NOMO-1 treated with DMSO at 0.1 percent for 48 hours (cell line): ENCODE measurements at regions not wholly inside any gene's neighbourhood (a gene's known extent, or its start where the extent isn't known, plus 50 kb on each side); places are given as distances from the start of the nearest gene placed in this dataset.

Experiments used
- DNase-seq: peaks from one replicate; lab custom pipeline; 2025; ENCODE audit not compliant: unreplicated experiment; lab: John Stamatoyannopoulos, UW

DNA sequence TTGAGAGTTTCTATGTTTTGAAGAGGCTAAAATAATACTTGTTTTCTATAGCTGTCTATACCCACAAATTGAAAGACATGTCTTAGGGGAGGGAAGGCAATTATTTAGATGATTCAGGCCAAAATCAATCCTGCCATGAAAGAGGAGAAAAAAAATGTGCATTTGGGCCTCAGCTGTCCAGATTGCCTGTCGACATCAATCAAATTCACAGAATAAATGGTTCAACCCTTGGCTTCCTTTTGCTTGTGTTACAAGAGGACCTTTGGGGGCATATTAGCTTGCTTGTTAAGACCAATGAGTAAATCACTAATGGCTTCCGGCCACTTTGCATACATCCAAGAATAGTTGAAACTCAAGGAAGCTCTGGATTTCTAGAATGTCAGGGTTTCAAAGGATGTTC, 900.8 kb upstream of the CELF4 start:
- no peak for DNase-seq

DNA sequence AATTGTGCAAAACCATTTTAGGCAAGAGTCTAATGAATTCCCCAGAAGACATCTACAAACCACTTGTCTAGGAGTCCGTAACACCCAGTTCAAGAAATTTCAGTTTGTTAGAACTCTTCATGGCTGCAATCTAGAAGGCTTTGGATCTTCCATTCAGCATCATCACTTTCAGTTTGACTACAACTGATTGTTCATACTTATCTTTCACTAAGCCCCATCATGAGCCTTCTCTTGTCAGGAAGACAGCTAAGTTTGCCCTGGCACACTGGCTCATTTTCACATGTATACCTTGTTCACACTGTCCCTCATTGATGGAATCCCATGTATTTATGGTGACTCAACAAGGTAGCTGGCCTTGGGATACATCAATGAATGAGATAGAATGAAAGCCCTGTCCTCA, 898.4 kb upstream of the CELF4 start:
- no peak for DNase-seq

DNA sequence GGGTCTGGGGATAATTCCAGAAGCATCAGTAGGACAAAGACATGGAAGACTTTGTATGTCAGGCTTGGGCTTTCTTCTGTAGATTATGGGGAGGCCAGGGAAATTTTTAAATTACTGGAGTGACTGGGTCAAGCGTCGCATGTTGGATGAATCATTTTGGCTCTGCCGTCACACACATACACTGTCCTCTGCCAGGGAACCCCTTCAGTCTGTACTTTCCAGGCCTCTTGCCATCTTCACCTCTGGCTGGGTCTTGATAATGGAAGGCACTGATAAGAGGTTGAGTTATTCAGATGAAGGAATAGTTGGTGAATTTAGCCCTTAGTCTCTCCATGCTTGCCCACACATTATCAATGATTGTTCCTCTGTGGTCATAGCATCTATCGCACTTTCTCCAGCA, 895.1 kb upstream of the CELF4 start:
- no peak for DNase-seq

DNA sequence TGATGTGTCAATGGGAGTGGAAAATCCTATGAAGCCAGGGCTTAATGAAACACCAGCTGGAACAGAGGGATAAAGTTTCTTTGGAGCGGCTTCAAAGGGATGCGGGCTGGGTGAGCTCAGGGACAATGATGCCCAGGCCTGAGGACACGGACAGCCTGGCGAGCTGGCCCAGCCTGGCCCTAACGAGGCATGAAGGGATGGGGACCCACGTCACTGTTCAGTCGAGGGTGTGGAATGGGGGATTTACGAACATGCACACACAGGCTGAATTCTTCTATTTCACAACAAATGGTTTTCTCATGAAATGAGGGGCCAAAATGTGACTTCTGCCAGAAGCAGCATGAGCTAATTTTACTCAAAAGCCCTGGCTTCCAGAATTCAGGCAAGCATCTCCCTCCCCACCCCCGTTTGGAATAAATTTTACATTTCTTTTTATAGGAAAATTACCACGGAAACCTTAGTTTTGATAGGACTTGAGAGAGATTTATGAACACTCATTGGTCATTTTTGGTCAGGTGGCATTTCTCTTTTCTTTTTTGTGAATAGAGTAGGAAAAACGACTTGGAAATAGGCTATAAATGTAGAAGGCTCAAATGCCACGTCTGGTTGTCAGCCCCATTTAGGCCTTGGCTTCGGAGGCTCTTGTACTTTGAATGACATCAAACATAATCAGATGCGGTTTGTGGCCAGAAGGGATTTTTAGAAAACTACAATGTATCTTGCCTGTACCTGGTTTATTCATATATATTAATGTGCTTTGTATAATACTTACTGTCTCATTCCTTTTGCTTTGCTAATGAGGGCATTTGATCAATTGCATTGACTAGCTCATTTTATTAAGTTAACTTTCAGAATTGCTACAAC, 893.8 kb upstream of the CELF4 start:
- DNase-seq = no peak

DNA sequence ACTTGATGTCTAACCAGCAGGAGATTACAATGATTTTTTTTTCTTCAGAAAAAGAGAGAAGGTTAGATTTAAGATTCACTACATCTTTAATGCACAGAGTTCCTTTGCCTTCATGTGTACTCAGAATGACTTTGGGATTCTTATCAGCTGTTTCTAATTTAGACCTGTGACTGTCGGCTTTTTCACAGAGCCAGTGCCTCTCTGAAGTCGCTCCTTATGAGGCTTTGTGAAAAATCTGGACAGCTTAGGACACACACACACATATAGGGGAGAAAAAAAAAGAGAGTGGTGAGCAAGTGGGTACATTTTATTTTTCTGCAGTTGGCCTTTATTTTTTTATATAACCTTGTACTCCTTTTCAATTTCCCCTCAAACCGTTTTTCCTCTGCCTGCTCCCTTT, 893.1 kb upstream of the CELF4 start:
- no peak for DNase-seq

DNA sequence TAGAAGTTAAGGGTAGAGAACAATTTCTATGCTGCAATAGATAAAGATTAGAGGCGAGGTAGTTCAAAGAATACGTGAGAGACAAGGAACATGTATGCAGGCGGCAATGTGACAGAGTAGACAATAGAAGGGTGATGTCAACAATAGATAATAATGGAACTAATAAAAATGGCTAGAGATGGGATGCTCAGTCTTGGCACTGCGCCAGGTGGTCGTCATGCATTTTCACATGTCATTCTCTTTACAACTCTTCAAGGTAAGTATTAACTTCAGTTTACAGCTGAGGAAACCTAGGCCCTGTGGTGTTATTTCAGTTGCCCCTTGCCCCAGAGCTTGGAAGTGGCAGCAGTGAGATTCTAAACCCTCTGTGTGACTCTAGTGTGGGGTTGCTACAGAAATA, 890.7 kb upstream of the CELF4 start:
- DNase-seq = no peak

DNA sequence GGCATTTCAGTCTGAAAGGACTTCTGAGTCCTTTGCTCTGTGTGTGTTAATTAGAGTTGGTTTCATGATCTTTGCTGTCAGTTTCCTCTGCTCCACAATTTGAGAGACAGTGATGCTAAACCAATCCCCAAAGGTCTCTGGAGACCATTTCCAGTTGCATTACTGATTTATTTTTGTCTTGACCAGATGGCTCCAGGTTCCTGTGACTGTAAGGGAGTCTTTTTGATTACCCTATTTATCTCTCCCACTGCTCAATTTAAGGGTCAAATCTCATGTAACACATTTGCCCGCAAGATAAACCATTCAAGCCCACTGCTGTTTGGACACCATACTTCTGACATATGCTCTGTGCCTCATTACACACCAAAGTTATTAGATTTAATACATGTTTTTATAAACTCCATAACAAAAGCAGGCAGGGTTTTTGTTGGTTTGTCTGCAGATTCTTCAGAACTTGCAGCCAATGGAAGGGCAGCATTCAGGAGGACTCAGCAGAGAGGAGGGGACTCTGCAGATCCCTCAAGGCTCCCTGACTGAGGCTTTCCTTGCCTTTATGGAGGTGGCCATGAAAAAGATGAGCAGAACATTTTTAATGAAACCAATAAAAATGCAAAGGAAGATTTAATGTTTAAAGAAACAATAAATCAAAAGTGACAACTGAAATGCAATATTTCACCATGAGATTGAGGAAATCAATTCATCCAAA, 889.3 kb upstream of the CELF4 start:
- DNase-seq = no peak

DNA sequence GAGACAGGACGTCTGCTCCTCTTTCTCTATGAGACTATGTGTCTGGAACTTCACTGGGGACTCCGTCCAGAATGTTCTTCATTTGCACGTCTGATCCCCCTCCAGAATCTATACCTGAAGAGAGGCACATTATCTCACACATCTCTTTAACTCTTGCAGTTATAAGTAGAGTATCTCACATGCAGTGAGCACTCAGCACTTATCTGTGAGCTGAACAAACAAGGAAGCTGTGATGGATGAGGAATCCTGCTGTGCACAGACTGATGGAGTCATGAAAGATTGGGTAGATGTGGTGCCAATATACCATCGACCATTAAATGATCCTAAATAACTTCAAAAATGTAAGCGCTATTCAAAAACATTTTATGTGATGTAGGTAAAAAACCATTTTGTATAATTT, 888.3 kb upstream of the CELF4 start:
- no peak for DNase-seq

DNA sequence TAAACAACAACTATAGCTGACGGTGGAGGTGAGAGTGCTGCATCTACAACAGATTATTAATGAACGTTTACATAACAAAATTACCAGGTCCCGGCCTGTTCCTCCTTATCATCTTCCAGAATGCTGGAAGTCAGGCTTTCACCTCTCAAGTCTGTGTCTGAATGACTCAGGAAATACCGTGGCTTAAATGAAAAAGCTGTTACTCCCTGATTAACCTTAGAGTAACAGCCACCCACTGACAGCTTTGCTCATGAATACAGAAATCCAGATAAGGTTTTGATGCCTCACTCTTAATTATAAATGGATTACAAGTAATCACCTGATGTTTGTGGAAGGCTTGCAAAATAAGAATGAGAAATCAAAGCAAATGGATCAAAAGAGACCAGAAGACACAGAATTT, 885.3 kb upstream of the CELF4 start:
- DNase-seq = no peak

DNA sequence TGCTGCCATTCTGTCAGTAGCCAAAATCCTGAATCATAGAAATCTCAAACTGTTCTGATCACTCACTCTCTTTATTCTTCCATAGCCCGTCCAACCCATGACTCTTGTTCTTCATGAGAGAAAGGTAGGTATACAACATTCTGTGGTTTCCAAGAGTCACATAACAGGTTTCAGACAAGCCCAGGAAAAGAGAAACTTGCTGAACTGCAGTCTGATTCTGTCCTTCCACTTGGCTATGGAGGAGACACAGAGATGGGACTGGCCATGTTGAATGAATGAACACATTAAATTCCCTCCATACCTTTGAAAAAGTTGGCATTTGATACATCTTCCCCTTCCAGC, 880.2 kb upstream of the CELF4 start:
- DNase-seq = no peak

DNA sequence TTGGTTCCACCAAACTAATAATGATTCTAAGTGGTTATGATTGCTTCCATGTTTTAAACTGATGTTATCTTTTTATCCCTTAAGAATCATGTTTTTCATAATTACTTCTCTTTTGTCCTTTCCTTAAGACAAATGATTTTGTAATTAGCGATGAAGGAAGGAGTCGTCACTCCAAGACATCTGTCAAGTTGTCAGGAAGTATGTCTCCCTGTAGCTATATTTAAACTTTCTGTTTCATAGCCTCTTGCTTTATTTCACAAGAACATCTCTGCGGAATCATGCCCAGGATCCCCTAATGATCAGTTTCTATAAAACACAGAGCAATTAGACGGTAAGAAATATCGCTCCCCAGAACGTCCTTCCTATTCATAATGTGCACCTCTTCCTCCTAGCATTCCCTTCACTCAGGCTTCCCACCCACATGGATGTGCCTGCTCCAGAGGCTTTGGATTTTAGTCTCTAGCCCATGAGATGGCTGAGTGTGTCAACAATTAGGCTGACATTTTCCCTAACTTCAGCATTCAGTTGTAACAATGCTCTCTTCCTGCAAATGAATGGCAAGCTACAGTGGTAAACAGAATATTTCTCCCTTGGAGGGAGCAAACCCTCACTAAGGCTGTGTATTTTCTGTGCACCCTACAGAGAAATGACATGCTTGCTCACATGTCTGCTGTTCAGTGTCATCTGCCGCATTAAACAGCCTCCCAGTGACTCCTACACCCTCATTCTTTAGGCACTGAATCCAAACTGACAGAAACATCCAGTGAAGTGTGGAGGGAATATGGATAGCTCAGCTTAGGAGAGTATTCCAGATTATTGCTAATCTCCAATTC, 879.6 kb upstream of the CELF4 start:
- DNase-seq = no peak

DNA sequence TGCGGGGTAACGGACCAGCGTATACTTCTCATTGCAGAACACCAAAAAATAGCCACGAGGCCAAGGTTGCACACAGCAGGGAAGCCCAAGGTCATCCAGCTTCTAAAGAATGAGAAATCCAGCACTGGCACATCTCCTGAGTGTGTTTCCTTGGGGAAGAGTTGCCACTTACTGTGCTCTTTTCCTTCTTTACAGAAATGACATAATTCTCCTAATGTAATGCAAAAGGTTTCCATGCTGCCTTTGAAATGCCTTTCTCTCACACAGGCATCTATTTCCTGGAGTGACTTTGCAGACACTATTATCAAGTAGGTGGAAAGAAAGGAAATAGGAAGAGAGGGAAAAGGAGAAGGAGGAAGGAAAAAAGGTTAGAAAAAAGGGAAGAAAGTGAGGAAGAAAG, 862.1 kb upstream of the CELF4 start:
- DNase-seq = no peak

DNA sequence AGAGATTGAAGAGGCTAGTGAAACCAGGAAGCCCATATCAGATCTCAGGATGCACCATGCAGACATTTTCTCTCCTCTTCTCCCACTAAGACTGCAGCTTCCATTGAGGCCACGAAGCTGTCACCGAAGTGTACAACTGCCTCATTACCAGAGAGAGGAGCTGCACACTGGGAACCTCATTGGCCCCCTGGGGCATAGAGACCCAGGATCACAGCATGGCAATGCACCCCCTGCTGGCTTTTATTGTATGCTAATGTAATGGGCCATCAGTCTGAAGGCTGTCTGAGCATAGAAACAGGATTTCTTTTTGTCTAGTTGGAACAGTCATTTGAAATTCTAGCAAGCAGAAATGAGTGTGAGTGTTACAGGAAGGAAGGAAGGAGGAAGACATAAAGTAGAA, 861.6 kb upstream of the CELF4 start:
- DNase-seq = no peak

DNA sequence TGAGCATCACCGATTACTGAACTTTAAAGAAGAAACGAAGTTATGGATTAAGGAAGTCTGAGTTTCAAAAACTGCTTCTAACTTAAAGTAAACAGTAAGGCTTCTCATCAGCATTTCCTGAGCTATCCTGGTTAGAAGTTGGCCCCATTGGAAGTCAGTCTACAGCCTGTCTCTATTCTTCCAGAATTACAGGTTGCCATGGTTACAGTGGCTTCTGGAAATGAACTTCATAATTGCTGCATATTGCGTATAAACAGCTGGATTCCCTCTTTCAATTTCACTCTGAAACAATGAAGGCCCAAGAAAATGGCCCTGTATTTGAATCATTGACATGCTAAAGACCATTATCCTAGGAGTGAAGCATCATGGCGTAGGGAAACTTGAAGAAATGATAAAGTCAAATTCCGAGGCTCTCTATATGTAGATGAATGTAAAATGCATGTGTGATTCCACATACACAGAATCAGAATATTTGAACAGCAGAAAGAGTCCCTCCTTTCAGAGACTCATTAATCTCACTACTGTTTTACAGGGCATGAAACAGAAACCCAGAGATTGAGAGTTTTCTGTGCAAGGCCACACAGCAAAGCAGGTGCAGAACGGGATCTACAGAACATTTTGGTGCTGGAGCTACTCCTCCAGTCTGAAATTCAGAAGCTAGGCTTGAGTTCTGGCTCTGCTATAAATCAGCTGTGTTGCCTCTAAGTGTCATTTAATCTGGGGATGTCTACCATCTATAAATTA, 856.4 kb upstream of the CELF4 start:
- no peak for DNase-seq

DNA sequence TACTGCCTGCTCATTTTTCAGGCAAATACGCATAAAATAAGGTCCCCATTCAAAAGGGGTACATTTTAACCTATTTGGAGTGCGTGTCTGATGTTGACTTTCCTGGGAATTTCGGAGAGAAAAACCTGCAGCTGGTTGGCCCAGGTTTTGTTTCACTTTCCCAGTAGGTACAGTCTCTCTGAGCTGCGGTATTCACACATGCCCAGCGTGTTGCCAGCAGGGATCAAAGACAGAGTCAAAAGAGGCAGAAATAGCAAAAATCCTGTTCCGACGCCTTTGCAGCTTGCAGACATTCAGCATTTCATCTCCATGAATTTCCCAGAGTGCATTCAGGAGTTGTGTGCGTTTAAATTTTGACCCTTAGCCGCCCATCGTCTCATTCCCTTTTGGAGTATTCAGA, 855.4 kb upstream of the CELF4 start:
- DNase-seq = no peak

DNA sequence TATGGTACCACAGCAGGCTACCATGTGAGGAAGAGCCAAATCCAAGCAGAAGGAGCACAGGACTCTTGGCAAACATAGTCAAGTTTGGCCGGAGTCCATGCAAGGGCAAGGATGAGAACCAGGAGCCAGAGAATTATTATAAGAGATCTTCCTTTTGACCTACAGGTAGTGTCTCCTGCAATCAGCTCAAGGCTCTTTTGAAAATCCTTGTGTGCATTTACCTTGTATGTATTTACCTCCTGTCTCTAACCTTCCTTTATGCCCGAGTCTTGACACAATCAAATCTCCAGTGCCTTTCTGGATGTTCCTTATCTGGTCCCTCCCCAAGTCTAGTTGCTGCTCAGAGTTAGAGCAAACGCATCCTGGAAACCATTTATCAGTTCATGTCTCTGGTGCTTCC, 855.0 kb upstream of the CELF4 start:
- no peak for DNase-seq

DNA sequence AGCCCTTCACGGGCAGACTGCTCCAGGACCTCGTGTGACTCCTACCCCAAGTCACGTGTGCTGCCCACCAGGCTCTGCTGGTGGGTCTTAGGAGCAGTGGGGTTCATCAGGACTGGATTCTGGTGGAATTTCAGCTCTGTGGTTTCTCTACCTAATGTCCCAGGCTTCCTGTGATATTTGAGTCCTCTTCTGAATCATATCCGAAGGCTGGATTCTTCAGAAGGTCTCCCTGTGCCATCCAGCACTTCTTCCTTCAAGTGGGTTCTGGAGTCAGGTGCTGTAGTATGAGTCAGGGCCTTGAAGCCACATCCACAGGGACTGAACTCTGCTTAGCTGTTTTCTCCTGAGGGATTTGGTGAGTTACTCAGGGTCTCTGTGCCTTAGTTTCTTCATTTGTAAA, 850.2 kb upstream of the CELF4 start:
- no peak for DNase-seq

DNA sequence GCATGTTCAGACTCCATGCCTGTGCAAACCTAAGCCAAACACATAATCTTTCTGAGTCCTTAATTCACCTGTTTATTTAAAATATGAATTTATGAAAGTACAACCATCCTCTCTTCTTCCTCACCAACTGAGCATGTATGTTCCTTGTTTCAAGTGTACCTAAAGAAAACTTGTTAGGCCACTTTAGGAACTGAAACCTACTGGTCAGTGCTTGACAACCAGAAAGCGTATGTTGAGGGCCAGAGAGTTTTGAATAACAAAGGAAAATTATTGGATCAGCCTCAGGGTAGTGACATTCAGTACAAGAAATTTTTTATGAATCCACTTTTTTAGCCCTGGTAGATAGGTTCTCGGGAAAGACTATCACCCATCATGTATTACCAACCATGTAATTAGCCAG, 847.6 kb upstream of the CELF4 start:
- DNase-seq = no peak

DNA sequence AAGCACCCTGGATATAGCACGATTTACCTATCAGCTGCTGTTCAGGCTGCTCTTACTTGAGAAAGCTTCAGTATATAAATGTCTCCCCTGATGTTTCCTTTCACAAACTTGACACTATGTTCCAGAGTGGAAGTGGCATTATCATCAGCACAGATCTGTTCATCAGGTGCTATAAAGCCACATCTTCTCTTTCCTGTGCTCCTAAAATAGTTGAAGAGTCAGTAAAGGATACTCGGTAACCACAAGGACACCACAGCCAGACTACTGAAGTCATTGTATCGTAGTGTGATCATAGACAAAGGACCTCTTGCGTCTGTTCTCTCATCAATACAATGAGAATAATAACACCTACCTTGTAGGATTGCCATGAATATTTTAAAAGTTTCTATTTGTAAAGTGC, 841.0 kb upstream of the CELF4 start:
- DNase-seq = no peak

DNA sequence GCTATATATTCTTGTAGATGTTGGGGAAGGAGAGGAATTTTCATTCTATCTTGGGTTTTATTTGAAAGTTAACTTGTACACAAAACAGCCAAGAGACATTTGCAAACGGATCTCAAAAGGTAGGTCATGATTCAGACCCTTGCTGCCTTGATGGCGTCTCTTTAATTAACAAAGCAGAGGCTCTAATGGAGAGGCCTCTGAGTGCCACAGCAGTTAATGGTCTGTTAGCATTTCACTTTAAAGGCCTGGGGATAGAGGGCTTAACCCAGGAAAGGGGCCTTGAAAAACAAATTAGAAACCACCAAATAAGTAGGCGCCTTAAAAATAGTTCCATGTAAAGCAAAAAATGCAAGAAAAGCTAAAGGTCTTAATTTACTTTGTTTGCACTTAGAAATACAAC, 836.9 kb upstream of the CELF4 start:
- no peak for DNase-seq

DNA sequence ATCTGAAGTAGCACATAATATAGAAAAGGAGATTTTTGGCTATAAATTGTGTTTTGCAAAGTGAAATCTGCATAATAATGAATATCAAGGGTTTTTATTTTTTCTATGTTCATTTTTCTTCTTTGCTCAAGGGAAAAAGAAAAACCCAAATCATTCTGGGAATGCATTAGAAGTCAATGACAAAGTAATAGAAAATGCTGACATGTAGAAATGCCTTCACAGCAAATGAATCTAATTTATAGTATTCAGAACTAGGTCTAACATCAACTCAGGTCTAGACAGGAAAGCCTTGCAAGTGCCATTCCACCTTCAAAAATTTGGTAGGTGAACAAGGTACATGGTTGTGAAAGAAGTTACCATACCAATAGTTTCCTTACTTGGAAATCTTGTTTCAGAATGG, 831.5 kb upstream of the CELF4 start:
- DNase-seq = no peak
